Natural killer cell (primary cell): ENCODE measurements at regions not wholly inside any gene's neighbourhood (a gene's known extent, or its start where the extent isn't known, plus 50 kb on each side); places are given as distances from the start of the nearest gene placed in this dataset.

Source experiments
- ATAC-seq, 3 donors: fragments of 150-1000 bp in 2 of 3; fragments of 200-7000 bp in 1 of 3; cut with Tn5 transposase; 1 replicate in 1 of 3; 2 replicates in 2 of 3; pipeline ENCODE4 v1.10.0; 2021; ENCODE audit warnings: mild to moderate bottlenecking in 2 of 3, moderate library complexity in 2 of 3
- DNase-seq, 2 donors: peaks; one replicate each; pipeline versions ENCODE4 v3.0.0 to v3.0.0-alpha.2; 2013 to 2021; ENCODE audit warnings: mixed read lengths in 1 of 2
- H3K27ac ChIP-seq: one replicate; pipeline ENCODE4 v1.5.1; 2013; ENCODE audit warnings: mild to moderate bottlenecking, low read length
- H3K27me3 ChIP-seq: one replicate; pipeline ENCODE4 v1.6.1; 2013; ENCODE audit warnings: low read length; ENCODE audit not compliant: control insufficient read depth, insufficient read depth
- H3K36me3 ChIP-seq: one replicate; pipeline ENCODE4 v1.6.1; 2013; ENCODE audit warnings: low read length; ENCODE audit not compliant: control insufficient read depth, insufficient read depth
- H3K4me1 ChIP-seq: one replicate; pipeline ENCODE4 v1.6.1; 2013; ENCODE audit warnings: low read length; ENCODE audit not compliant: control insufficient read depth, insufficient read depth
- H3K4me3 ChIP-seq: one replicate; pipeline ENCODE4 v1.5.1; 2013; ENCODE audit warnings: low read length
- H3K9me3 ChIP-seq: one replicate; pipeline ENCODE4 v1.6.1; 2013; ENCODE audit warnings: low read length; ENCODE audit not compliant: control insufficient read depth, insufficient read depth
- H3K27ac Mint-ChIP-seq, 2 donors: one replicate each; pipeline ENCODE4 v1.8.0; 2022; ENCODE audit warnings: mild to moderate bottlenecking in 2 of 2, mixed read lengths in 2 of 2, moderate library complexity in 1 of 2
- H3K27me3 Mint-ChIP-seq, 2 donors: one replicate each; pipeline ENCODE4 v1.8.0; 2022; ENCODE audit warnings: low read depth in 2 of 2, mixed read lengths in 2 of 2
- H3K36me3 Mint-ChIP-seq: one replicate; pipeline ENCODE4 v1.8.0; 2022; ENCODE audit warnings: mixed read lengths
- H3K4me1 Mint-ChIP-seq, 2 donors: one replicate each; pipeline ENCODE4 v1.8.0; 2022; ENCODE audit warnings: mixed read lengths in 2 of 2
- H3K4me3 Mint-ChIP-seq: one replicate; pipeline ENCODE4 v1.8.0; 2022; ENCODE audit warnings: mild to moderate bottlenecking, moderate library complexity, mixed read lengths
- H3K9me3 Mint-ChIP-seq, 2 donors: one replicate each; pipeline ENCODE4 v1.8.0; 2022; ENCODE audit warnings: mixed read lengths in 2 of 2
- WGBS: methylation state at CpG from one replicate; pipeline ENCODE4 v1.1.7; 2013; ENCODE audit warnings: missing lambda C conversion rate; ENCODE audit not compliant: insufficient coverage; 5-methylcytosine and 5-hydroxymethylcytosine counted together
- intact Hi-C: fragments of 100-400 bp; cut with micrococcal nuclease; formaldehyde crosslinking; loops from one replicate; pipeline ENCODE4 v1.14.2; 2022
- TF ChIP-seq, protein P1 (sequence below): fragments of 200-600 bp; IDR thresholded peaks from one replicate; pipeline ENCODE4 v1.8.0; 2022; ENCODE audit warnings: antibody characterized with exemption

- H3K36me3 Mint-ChIP-seq: no peaks in the 10 kb centered on the region
- H3K9me3 ChIP-seq: no peaks in the 10 kb centered on the region
- no peak for DNase-seq
- H3K4me1 ChIP-seq: peaks cover 13% of the 10 kb centered on the region
- no peak overlapping the region for H3K4me3 ChIP-seq
- TF ChIP-seq, protein P1, sequence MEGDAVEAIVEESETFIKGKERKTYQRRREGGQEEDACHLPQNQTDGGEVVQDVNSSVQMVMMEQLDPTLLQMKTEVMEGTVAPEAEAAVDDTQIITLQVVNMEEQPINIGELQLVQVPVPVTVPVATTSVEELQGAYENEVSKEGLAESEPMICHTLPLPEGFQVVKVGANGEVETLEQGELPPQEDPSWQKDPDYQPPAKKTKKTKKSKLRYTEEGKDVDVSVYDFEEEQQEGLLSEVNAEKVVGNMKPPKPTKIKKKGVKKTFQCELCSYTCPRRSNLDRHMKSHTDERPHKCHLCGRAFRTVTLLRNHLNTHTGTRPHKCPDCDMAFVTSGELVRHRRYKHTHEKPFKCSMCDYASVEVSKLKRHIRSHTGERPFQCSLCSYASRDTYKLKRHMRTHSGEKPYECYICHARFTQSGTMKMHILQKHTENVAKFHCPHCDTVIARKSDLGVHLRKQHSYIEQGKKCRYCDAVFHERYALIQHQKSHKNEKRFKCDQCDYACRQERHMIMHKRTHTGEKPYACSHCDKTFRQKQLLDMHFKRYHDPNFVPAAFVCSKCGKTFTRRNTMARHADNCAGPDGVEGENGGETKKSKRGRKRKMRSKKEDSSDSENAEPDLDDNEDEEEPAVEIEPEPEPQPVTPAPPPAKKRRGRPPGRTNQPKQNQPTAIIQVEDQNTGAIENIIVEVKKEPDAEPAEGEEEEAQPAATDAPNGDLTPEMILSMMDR: no peak
- H3K27ac Mint-ChIP-seq: no peak overlapping the region
- no peak for ATAC-seq
- no peaks in the 10 kb centered on the region for H3K27me3 ChIP-seq
- H3K4me1 Mint-ChIP-seq: peaks cover 41 to 43% of the 10 kb centered on the region in 2 donors
- H3K4me3 Mint-ChIP-seq: no peak overlapping the region
- no peak overlapping the region for H3K27ac ChIP-seq
- peaks cover 2% of the 10 kb centered on the region for H3K36me3 ChIP-seq
- intact Hi-C loops: no loop called here
- WGBS: 100% methylated on average over 1 of the region's 6 CpGs
- H3K9me3 Mint-ChIP-seq: no peaks in the 10 kb centered on the region
- no peaks in the 10 kb centered on the region for H3K27me3 Mint-ChIP-seq
Observed at GRCh38 chr13:73822668-73823592, 311.3 kb downstream of the KLF12 start.

GRCh38 chr13:73820688-73821087, 313.5 kb downstream of the KLF12 start:
- TF ChIP-seq, protein P1: no peak
- no peak overlapping the region for H3K4me3 ChIP-seq
- H3K27me3 Mint-ChIP-seq: no peaks in the 10 kb centered on the region
- H3K27me3 ChIP-seq: no peaks in the 10 kb centered on the region
- WGBS: 79% methylated on average over 1 of the region's 2 CpGs
- no peaks in the 10 kb centered on the region for H3K36me3 Mint-ChIP-seq
- no peak overlapping the region for H3K27ac ChIP-seq
- peaks cover 5% of the 10 kb centered on the region for H3K36me3 ChIP-seq
- ATAC-seq (no peak), DNase-seq (no peak)
- intact Hi-C loops: no loop called here
- H3K4me1 Mint-ChIP-seq: peaks cover 43% of the 10 kb centered on the region in 2 donors
- peaks cover 8% of the 10 kb centered on the region for H3K4me1 ChIP-seq
- H3K9me3 ChIP-seq: no peaks in the 10 kb centered on the region
- H3K27ac Mint-ChIP-seq: peak overlapping the region in 1 of 2 donors; percentile 58
- H3K4me3 Mint-ChIP-seq: no peak overlapping the region
- no peaks in the 10 kb centered on the region for H3K9me3 Mint-ChIP-seq

GRCh38 chr13:73820285-73820684, 313.9 kb downstream of the KLF12 start:
- H3K27me3 Mint-ChIP-seq: no peaks in the 10 kb centered on the region
- Histone ChIP-seq H3K9me3 (no peaks in the 10 kb centered on the region), H3K27me3 (no peaks in the 10 kb centered on the region), H3K4me3 (no peak overlapping the region), H3K4me1 (peaks cover 6% of the 10 kb centered on the region), H3K36me3 (peaks cover 5% of the 10 kb centered on the region), H3K27ac (no peak overlapping the region)
- H3K9me3 Mint-ChIP-seq: no peaks in the 10 kb centered on the region
- peak overlapping the region in 1 of 2 donors; percentile 58 for H3K27ac Mint-ChIP-seq
- WGBS: 100% methylated on average over 3 of the region's 3 CpGs
- H3K36me3 Mint-ChIP-seq: no peaks in the 10 kb centered on the region
- DNase-seq (no peak), ATAC-seq (no peak)
- H3K4me3 Mint-ChIP-seq: no peak overlapping the region
- H3K4me1 Mint-ChIP-seq: peaks cover 42% of the 10 kb centered on the region in 2 donors
- intact Hi-C loops: no loop called here
- TF ChIP-seq, protein P1: no peak

DNA sequence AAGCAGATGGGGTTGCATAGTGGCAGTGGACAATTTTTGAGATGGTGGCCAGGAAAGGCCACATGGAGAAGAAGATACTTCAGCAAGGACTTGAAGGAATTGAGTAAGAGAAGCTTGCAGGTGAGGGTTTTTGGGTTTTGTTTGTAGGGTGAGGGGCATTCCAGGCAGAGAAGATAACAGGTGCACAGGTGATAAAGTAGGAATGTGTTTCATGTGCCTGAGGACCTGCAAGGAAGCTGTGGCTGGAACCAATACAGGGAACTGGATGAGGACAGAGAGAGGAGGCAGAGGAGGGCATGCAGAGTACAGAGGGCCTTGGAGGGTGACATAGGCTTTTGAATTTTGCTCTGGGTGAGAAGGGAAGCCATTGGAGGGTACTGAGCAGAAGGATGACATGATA, 314.5 kb downstream of the KLF12 start:
- H3K9me3 ChIP-seq: no peaks in the 10 kb centered on the region
- DNase-seq (no peak), ATAC-seq (no peak)
- no peaks in the 10 kb centered on the region for H3K9me3 Mint-ChIP-seq
- TF ChIP-seq, protein P1: no peak
- intact Hi-C loops: no loop called here
- H3K27ac Mint-ChIP-seq: peak overlapping the region in 1 of 2 donors; percentile 58
- peaks cover 3% of the 10 kb centered on the region for H3K4me1 ChIP-seq
- H3K27me3 Mint-ChIP-seq: no peaks in the 10 kb centered on the region
- no peaks in the 10 kb centered on the region for H3K27me3 ChIP-seq
- no peaks in the 10 kb centered on the region for H3K36me3 Mint-ChIP-seq
- no peak overlapping the region for H3K4me3 Mint-ChIP-seq
- no peak overlapping the region for H3K4me3 ChIP-seq
- peaks cover 42 to 44% of the 10 kb centered on the region in 2 donors for H3K4me1 Mint-ChIP-seq
- peaks cover 5% of the 10 kb centered on the region for H3K36me3 ChIP-seq
- H3K27ac ChIP-seq: no peak overlapping the region
